H9 (cell line): ENCODE measurements at regions not wholly inside any gene's neighbourhood (a gene's known extent, or its start where the extent isn't known, plus 50 kb on each side); places are given as distances from the start of the nearest gene placed in this dataset.

ENCODE experiments used
- DNase-seq: peaks from one replicate; pipeline ENCODE4 v3.0.0-alpha.2; 2017
- H2AFZ ChIP-seq: one replicate; pipeline ENCODE4 v1.6.1; 2013; ENCODE audit warnings: mild to moderate bottlenecking, low read length, control low read depth, moderate library complexity
- H2AK5ac ChIP-seq: 2 replicates; pipeline ENCODE4 v1.6.1; 2013; ENCODE audit warnings: low read length, control low read depth, mixed read lengths; ENCODE audit not compliant: insufficient read length
- H2BK120ac ChIP-seq: one replicate; pipeline ENCODE4 v1.6.1; 2013; ENCODE audit warnings: low read depth, mild to moderate bottlenecking, low read length, control low read depth, inconsistent platforms; ENCODE audit not compliant: poor library complexity, severe bottlenecking
- H2BK12ac ChIP-seq: 2 replicates; pipeline ENCODE4 v1.6.1; 2013; ENCODE audit warnings: low read length, control low read depth, mixed read lengths, low read depth; ENCODE audit not compliant: insufficient read length
- H2BK15ac ChIP-seq: 2 replicates; pipeline ENCODE4 v1.6.1; 2013; ENCODE audit warnings: low read depth, low read length, control low read depth
- H2BK20ac ChIP-seq: one replicate; pipeline ENCODE4 v1.6.1; 2013; ENCODE audit warnings: low read depth, mild to moderate bottlenecking, low read length, control low read depth, inconsistent platforms; ENCODE audit not compliant: poor library complexity, severe bottlenecking
- H2BK5ac ChIP-seq: 2 replicates; pipeline ENCODE4 v1.6.1; 2013; ENCODE audit warnings: low read length, control low read depth, mixed read lengths; ENCODE audit not compliant: insufficient read length
- H3K14ac ChIP-seq: 2 replicates; pipeline ENCODE4 v1.6.1; 2013; ENCODE audit warnings: low read length, control low read depth; ENCODE audit not compliant: insufficient read depth
- H3K18ac ChIP-seq: 2 replicates; pipeline ENCODE4 v1.6.1; 2013; ENCODE audit warnings: low read depth, mild to moderate bottlenecking, mixed read lengths, low read length, control low read depth; ENCODE audit not compliant: insufficient read length
- H3K23ac ChIP-seq: 2 replicates; pipeline ENCODE4 v1.6.1; 2013; ENCODE audit warnings: low read length, control low read depth, mixed read lengths, low read depth; ENCODE audit not compliant: insufficient read length
- H3K23me2 ChIP-seq: 2 replicates; pipeline ENCODE4 v1.6.1; 2013; ENCODE audit warnings: low read depth, mild to moderate bottlenecking, mixed read lengths, low read length, control low read depth; ENCODE audit not compliant: insufficient read length, poor library complexity, severe bottlenecking
- H3K27ac ChIP-seq: 2 replicates; pipeline ENCODE4 v1.5.1; 2013; ENCODE audit warnings: low read length, control low read depth, mixed read lengths, low read depth; ENCODE audit not compliant: insufficient read length
- H3K27me3 ChIP-seq: 2 replicates; pipeline ENCODE4 v1.6.1; 2013; ENCODE audit warnings: low read length, control low read depth, inconsistent platforms; ENCODE audit not compliant: insufficient read depth
- H3K4ac ChIP-seq: 2 replicates; pipeline ENCODE4 v1.6.1; 2013; ENCODE audit warnings: low read depth, mild to moderate bottlenecking, control low read depth, inconsistent platforms, low read length, moderate library complexity
- H3K4me1 ChIP-seq: 2 replicates; pipeline ENCODE4 v1.6.1; 2013; ENCODE audit warnings: low read length, control low read depth, inconsistent platforms; ENCODE audit not compliant: insufficient read depth
- H3K4me2 ChIP-seq: 2 replicates; pipeline ENCODE4 v1.6.1; 2013; ENCODE audit warnings: low read length, control low read depth, mixed read lengths; ENCODE audit not compliant: insufficient read length, insufficient read depth
- H3K56ac ChIP-seq: 2 replicates; pipeline ENCODE4 v1.6.1; 2013; ENCODE audit warnings: low read depth, mild to moderate bottlenecking, mixed read lengths, low read length, control low read depth; ENCODE audit not compliant: insufficient read length
- H3K79me1 ChIP-seq: 2 replicates; pipeline ENCODE4 v1.6.1; 2013; ENCODE audit warnings: low read depth, mild to moderate bottlenecking, moderate library complexity, low read length, control low read depth, inconsistent platforms; ENCODE audit not compliant: insufficient read depth, poor library complexity, severe bottlenecking
- H3K79me2 ChIP-seq: 2 replicates; pipeline ENCODE4 v1.6.1; 2013; ENCODE audit warnings: low read length, control low read depth, inconsistent platforms; ENCODE audit not compliant: insufficient read depth
- H3K9ac ChIP-seq: 2 replicates; pipeline ENCODE4 v1.6.1; 2013; ENCODE audit warnings: low read length, control low read depth, mixed read lengths; ENCODE audit not compliant: insufficient read length; ENCODE audit errors: extremely low read depth
- H3K9me3 ChIP-seq: one replicate; pipeline ENCODE4 v1.6.1; 2013; ENCODE audit warnings: low read depth, low read length, inconsistent platforms; ENCODE audit not compliant: control insufficient read depth
- H3T11ph ChIP-seq: one replicate; pipeline ENCODE4 v1.6.1; 2013; ENCODE audit warnings: mild to moderate bottlenecking, low read length, control low read depth, inconsistent platforms
- H4K20me1 ChIP-seq: one replicate; pipeline ENCODE4 v1.6.1; 2013; ENCODE audit not compliant: control insufficient read depth, insufficient read length, insufficient read depth
- H4K5ac ChIP-seq: 2 replicates; pipeline ENCODE4 v1.6.1; 2013; ENCODE audit warnings: low read depth, mild to moderate bottlenecking, mixed read lengths, low read length, control low read depth; ENCODE audit not compliant: insufficient read length
- H4K8ac ChIP-seq: replicated peaks from 2 replicates; pipeline ENCODE4 v1.6.1; 2013; ENCODE audit warnings: low read length, control low read depth, mixed read lengths, low read depth; ENCODE audit not compliant: insufficient read length
- H4K91ac ChIP-seq: 2 replicates; pipeline ENCODE4 v1.6.1; 2013; ENCODE audit warnings: low read depth, mild to moderate bottlenecking, moderate library complexity, mixed read lengths, low read length, control low read depth; ENCODE audit not compliant: insufficient read length
- H3K27ac Mint-ChIP-seq, 3 experiments: 2 replicates in 2 of 3; 3 replicates in 1 of 3; pipeline ENCODE4 v1.8.0; 2020 to 2021; ENCODE audit warnings: mixed read lengths in 3 of 3, mild to moderate bottlenecking in 1 of 3, moderate library complexity in 1 of 3
- H3K27me3 Mint-ChIP-seq: 2 replicates; pipeline ENCODE4 v1.8.0; 2021; ENCODE audit warnings: low read depth, mild to moderate bottlenecking, moderate library complexity, mixed read lengths
- H3K36me3 Mint-ChIP-seq, 3 experiments: 2 replicates in 2 of 3; 3 replicates in 1 of 3; pipeline ENCODE4 v1.8.0; 2020 to 2021; ENCODE audit warnings: low read depth in 3 of 3, mixed read lengths in 3 of 3; ENCODE audit not compliant: insufficient read depth in 1 of 3
- H3K4me1 Mint-ChIP-seq, 2 experiments: 2 replicates each; pipeline ENCODE4 v1.8.0; 2020; ENCODE audit warnings: mixed read lengths in 2 of 2
- H3K4me3 Mint-ChIP-seq, 2 experiments: 2 replicates in 1 of 2; 3 replicates in 1 of 2; pipeline ENCODE4 v1.8.0; 2020 to 2021; ENCODE audit warnings: mild to moderate bottlenecking in 2 of 2, mixed read lengths in 2 of 2, moderate library complexity in 1 of 2
- H3K9me3 Mint-ChIP-seq, 2 experiments: 2 replicates in 1 of 2; 3 replicates in 1 of 2; pipeline ENCODE4 v1.8.0; 2020; ENCODE audit warnings: mild to moderate bottlenecking in 2 of 2, mixed read lengths in 2 of 2, moderate library complexity in 1 of 2
- CTCF ChIP-seq: fragments of 200-600 bp; sonication (generic); conservative IDR thresholded peaks from 3 replicates; pipeline ENCODE4 v1.8.0; 2021; ENCODE audit warnings: antibody characterized with exemption, mild to moderate bottlenecking
- WGBS: extraction: QIAGEN DNeasy Blood & Tissue Kit; methylation state at CpG from one replicate; pipeline ENCODE4 v1.1.7; 2013; ENCODE audit warnings: missing lambda C conversion rate, low lambda C conversion rate, mixed read lengths; ENCODE audit not compliant: insufficient read length; ENCODE audit errors: extremely low coverage; 5-methylcytosine and 5-hydroxymethylcytosine counted together

DNA sequence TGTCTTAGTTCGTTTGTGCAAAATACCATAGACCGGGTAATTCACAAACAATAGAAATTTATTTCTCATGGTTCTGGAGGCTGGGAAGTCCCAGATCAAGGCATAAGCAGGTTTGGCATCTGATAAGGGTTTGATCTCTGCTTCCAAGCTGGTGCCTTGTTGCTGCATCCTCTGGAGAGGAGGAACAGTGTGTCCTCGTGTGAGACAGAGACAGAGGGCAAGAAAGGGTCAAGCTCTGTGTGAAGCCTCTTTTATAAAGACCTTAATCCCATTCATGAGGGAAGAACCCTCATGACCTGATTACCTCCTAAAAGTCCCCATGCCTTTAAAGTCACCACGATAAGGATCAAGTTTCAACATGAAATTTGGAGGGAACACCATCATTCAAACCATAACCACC is 55.8 kb upstream of the TANC2 start:
- H3K27me3 ChIP-seq = no peaks in the 10 kb centered on the region
- no peak overlapping the region for H4K5ac ChIP-seq
- no peak overlapping the region for H3K4me2 ChIP-seq
- no peak overlapping the region for H4K91ac ChIP-seq
- no peak overlapping the region for H2BK5ac ChIP-seq
- peaks cover 4 to 6% of the 10 kb centered on the region in 2 experiments for H3K4me1 Mint-ChIP-seq
- H2BK15ac ChIP-seq = no peak overlapping the region
- no peak overlapping the region for H3K27ac Mint-ChIP-seq
- peaks cover 7 to 16% of the 10 kb centered on the region in 2 experiments for H3K9me3 Mint-ChIP-seq
- H2AK5ac ChIP-seq = no peak overlapping the region
- no peak overlapping the region for H3K18ac ChIP-seq
- H4K20me1 ChIP-seq = no peaks in the 10 kb centered on the region
- no peak overlapping the region for H2BK20ac ChIP-seq
- peaks cover 1 to 7% (median 2%) of the 10 kb centered on the region in 3 experiments; a peak in 5 of 7 replicates for H3K36me3 Mint-ChIP-seq
- no CpG with 5 or more reads among the region's 4 CpGs for WGBS
- TF ChIP-seq CTCF = no peak
- H3K23ac ChIP-seq = no peak overlapping the region
- no peak overlapping the region for H2AFZ ChIP-seq
- H2BK120ac ChIP-seq = no peak overlapping the region
- H4K8ac ChIP-seq = no peak overlapping the region
- H3K4me3 Mint-ChIP-seq = no peak overlapping the region
- H3K4ac ChIP-seq = no peak overlapping the region
- no peaks in the 10 kb centered on the region for H3K4me1 ChIP-seq
- no peak overlapping the region for H2BK12ac ChIP-seq
- H3K23me2 ChIP-seq = no peaks in the 10 kb centered on the region
- no peaks in the 10 kb centered on the region for H3K79me1 ChIP-seq
- DNase-seq = no peak
- H3K27me3 Mint-ChIP-seq = no peaks in the 10 kb centered on the region; the same call in 1 of the 2 replicates
- no peak overlapping the region for H3K9ac ChIP-seq
- no peaks in the 10 kb centered on the region for H3K9me3 ChIP-seq
- H3K27ac ChIP-seq = no peak overlapping the region
- H3T11ph ChIP-seq = no peak overlapping the region
- no peak overlapping the region for H3K14ac ChIP-seq
- H3K79me2 ChIP-seq = no peaks in the 10 kb centered on the region
- H3K56ac ChIP-seq = no peak overlapping the region
